GM12891 (cell line): ENCODE measurements at regions not wholly inside any gene's neighbourhood (a gene's known extent, or its start where the extent isn't known, plus 50 kb on each side); places are given as distances from the start of the nearest gene placed in this dataset.

Experiments used
- POLR2A ChIP-seq: IDR thresholded peaks from 2 replicates; pipeline ENCODE4 v1.6.1; 2011; ENCODE audit warnings: low read depth, low read length, control low read depth
- POLR2AphosphoS5 ChIP-seq: IDR thresholded peaks from 2 replicates; pipeline ENCODE4 v1.6.1; 2011; ENCODE audit warnings: low read depth, low read length, control low read depth
- POU2F2 ChIP-seq: IDR thresholded peaks from 2 replicates; pipeline ENCODE4 v1.6.1; 2011; ENCODE audit warnings: low read depth, mild to moderate bottlenecking, control low read depth, low read length, moderate library complexity
- SPI1 ChIP-seq: IDR thresholded peaks from 2 replicates; pipeline ENCODE4 v1.6.1; 2011; ENCODE audit warnings: low read depth, low read length, control low read depth
- TAF1 ChIP-seq: IDR thresholded peaks from 2 replicates; pipeline ENCODE4 v1.6.1; 2011; ENCODE audit warnings: low read depth, low read length, control low read depth

- TF ChIP-seq POLR2A: no peak
- no peak for TF ChIP-seq POLR2AphosphoS5
- no peak for TF ChIP-seq TAF1
- no peak for TF ChIP-seq POU2F2
- no peak for TF ChIP-seq SPI1
Observed at GRCh38 chr16:77131398-77131797, 59.6 kb upstream of the MON1B start.
